T-cell (primary cell): ENCODE measurements at regions not wholly inside any gene's neighbourhood (a gene's known extent, or its start where the extent isn't known, plus 50 kb on each side); places are given as distances from the start of the nearest gene placed in this dataset.

Experiments used
- ATAC-seq, 4 experiments: fragments of 200-7000 bp in 3 of 4; fragments of 150-1000 bp in 1 of 4; cut with Tn5 transposase; replicated peaks in 1 of 4; 1 replicate in 3 of 4; 2 replicates in 1 of 4; pipeline ENCODE4 v1.10.0; 2021; ENCODE audit warnings: moderate library complexity in 3 of 4, mild to moderate bottlenecking in 2 of 4, moderate number of reproducible peaks in 1 of 4
- CTCF ChIA-PET, 2 donors: fragments of 300-600 bp; sonication (Branson Sonifier 250); formaldehyde crosslinking; loops; one replicate each; lab custom pipeline; 2022; ENCODE audit warnings: antibody characterized with exemption in 2 of 2; lab: Charles Lee
- POLR2A ChIA-PET, 2 donors: fragments of 300-600 bp; sonication (Branson Sonifier 250); formaldehyde crosslinking; loops; one replicate each; lab custom pipeline; 2022; ENCODE audit warnings: antibody characterized with exemption in 2 of 2; lab: Charles Lee
- DNase-seq, 35 experiments: peaks; one replicate each; pipeline versions ENCODE4 v3.0.0 to v3.0.0-alpha.2; 2013 to 2023
- H3K27ac ChIP-seq: one replicate; pipeline ENCODE4 v1.5.1; 2013; ENCODE audit warnings: low read length
- H3K27me3 ChIP-seq, 2 experiments: replicated peaks in 1 of 2; 1 replicate in 1 of 2; 2 replicates in 1 of 2; pipeline versions ENCODE4 v1.6.1 to v1.7.0; 2013; ENCODE audit warnings: low read length in 1 of 2, mixed read lengths in 1 of 2; ENCODE audit not compliant: control insufficient read depth in 2 of 2, insufficient read depth in 2 of 2; ENCODE audit errors: extremely low read depth in 1 of 2
- H3K36me3 ChIP-seq, 2 donors: 1 replicate in 1 of 2; 2 replicates in 1 of 2; pipeline versions ENCODE4 v1.6.1 to v1.7.0; 2013; ENCODE audit warnings: low read length in 1 of 2; ENCODE audit not compliant: control insufficient read depth in 2 of 2, insufficient read depth in 1 of 2; ENCODE audit errors: extremely low read depth in 1 of 2
- H3K4me1 ChIP-seq, 2 experiments: 1 replicate in 1 of 2; 2 replicates in 1 of 2; pipeline versions ENCODE4 v1.6.1 to v1.7.0; 2013; ENCODE audit warnings: low read length in 2 of 2, mixed read lengths in 1 of 2; ENCODE audit not compliant: insufficient read depth in 2 of 2, control insufficient read depth in 1 of 2; ENCODE audit errors: extremely low read depth in 1 of 2
- H3K4me3 ChIP-seq, 2 donors: 1 replicate in 1 of 2; 2 replicates in 1 of 2; pipeline versions ENCODE4 v1.5.1 to v1.7.0; 2013; ENCODE audit warnings: mild to moderate bottlenecking in 2 of 2, low read length in 1 of 2, moderate library complexity in 1 of 2; ENCODE audit not compliant: control insufficient read depth in 1 of 2; ENCODE audit errors: extremely low read depth in 1 of 2
- H3K9me3 ChIP-seq: 2 replicates; pipeline ENCODE4 v1.7.0; 2013
- H3K27ac Mint-ChIP-seq, 2 donors: one replicate each; pipeline ENCODE4 v1.8.0; 2020 to 2021; ENCODE audit warnings: mild to moderate bottlenecking in 2 of 2, mixed read lengths in 2 of 2
- H3K27me3 Mint-ChIP-seq, 2 donors: one replicate each; pipeline ENCODE4 v1.8.0; 2021 to 2022; ENCODE audit warnings: mixed read lengths in 2 of 2
- H3K36me3 Mint-ChIP-seq: one replicate; pipeline ENCODE4 v1.8.0; 2021; ENCODE audit warnings: mixed read lengths
- H3K4me1 Mint-ChIP-seq, 3 donors: one replicate each; pipeline ENCODE4 v1.8.0; 2020 to 2022; ENCODE audit warnings: mixed read lengths in 3 of 3, mild to moderate bottlenecking in 1 of 3
- H3K4me3 Mint-ChIP-seq, 3 donors: one replicate each; pipeline ENCODE4 v1.8.0; 2020 to 2022; ENCODE audit warnings: mild to moderate bottlenecking in 3 of 3, mixed read lengths in 3 of 3, moderate library complexity in 3 of 3
- H3K9me3 Mint-ChIP-seq, 3 donors: one replicate each; pipeline ENCODE4 v1.8.0; 2020 to 2022; ENCODE audit warnings: mixed read lengths in 3 of 3
- WGBS: methylation state at CpG from one replicate; pipeline ENCODE4 v1.1.5; 2013; ENCODE audit warnings: missing lambda C conversion rate; ENCODE audit not compliant: insufficient coverage; 5-methylcytosine and 5-hydroxymethylcytosine counted together

DNA sequence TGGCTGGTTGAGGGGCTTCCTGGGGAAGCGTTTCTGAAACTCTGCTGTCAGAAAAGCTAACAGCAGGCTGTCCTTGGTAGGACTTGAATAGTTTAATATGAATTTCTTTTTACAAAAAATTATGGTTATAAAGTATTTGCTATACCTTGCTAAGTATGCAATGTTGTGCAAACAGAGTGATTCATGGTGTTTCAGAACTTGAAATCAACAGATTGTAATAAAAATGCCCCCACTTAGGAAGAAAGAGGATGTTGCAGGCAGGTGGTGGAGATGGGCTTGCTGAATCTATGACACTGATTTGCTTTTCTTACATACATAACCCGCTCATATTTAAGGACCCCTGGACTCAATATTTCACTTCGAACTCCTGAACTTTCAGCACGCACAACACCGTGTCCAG is 211.6 kb downstream of the THBS2 start:
- H3K9me3 Mint-ChIP-seq = peaks cover 0 to 15% (median 7%) of the 10 kb centered on the region in 3 donors
- H3K4me1 ChIP-seq = no peaks in the 10 kb centered on the region
- ChIA-PET POLR2A (no interaction called here), CTCF (no interaction called here)
- ATAC-seq (no peak), DNase-seq (no peak)
- no peaks in the 10 kb centered on the region for H3K36me3 ChIP-seq
- no peak overlapping the region for H3K27ac Mint-ChIP-seq
- no peak overlapping the region for H3K4me3 ChIP-seq
- no peaks in the 10 kb centered on the region for H3K9me3 ChIP-seq
- peaks cover 0 to 4% of the 10 kb centered on the region in 2 donors for H3K27me3 Mint-ChIP-seq
- no CpG with 5 or more reads among the region's 5 CpGs for WGBS
- H3K4me1 Mint-ChIP-seq = no peaks in the 10 kb centered on the region
- no peaks in the 10 kb centered on the region for H3K36me3 Mint-ChIP-seq
- H3K4me3 Mint-ChIP-seq = no peak overlapping the region
- peaks cover 0 to 5% of the 10 kb centered on the region in 2 experiments for H3K27me3 ChIP-seq
- H3K27ac ChIP-seq = no peak overlapping the region

DNA sequence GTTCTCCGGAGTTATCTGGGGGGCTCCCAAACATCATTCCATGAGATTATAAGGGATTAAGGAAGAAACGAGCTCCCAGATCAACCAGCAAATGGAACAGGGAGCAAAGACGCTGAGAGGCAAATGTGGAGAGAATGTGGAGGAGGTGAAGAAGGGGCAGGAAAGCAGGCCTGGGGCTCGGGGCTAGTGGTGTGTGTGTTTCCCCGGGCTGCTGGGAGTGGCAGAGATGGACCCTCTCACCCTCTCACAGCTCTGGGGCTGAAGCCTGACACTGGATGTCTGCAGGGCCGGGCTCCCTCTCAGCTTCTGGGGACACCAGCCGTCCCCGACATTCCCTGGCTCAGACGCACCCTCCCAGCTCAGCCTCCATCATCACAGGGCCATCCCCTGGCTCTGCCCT is 212.6 kb downstream of the THBS2 start:
- H3K9me3 ChIP-seq = no peaks in the 10 kb centered on the region
- no peaks in the 10 kb centered on the region for H3K4me1 Mint-ChIP-seq
- H3K4me3 ChIP-seq = no peak overlapping the region
- peaks cover 0 to 15% (median 9%) of the 10 kb centered on the region in 3 donors for H3K9me3 Mint-ChIP-seq
- H3K4me1 ChIP-seq = no peaks in the 10 kb centered on the region
- H3K27ac Mint-ChIP-seq = no peak overlapping the region
- no peak for ATAC-seq
- no peaks in the 10 kb centered on the region for H3K36me3 Mint-ChIP-seq
- no peak for DNase-seq
- ChIA-PET CTCF (no interaction called here), POLR2A (no interaction called here)
- no peaks in the 10 kb centered on the region for H3K27me3 ChIP-seq
- H3K27me3 Mint-ChIP-seq = no peaks in the 10 kb centered on the region
- no peaks in the 10 kb centered on the region for H3K36me3 ChIP-seq
- H3K27ac ChIP-seq = no peak overlapping the region
- no peak overlapping the region for H3K4me3 Mint-ChIP-seq
- WGBS = 93% methylated on average over 5 of the region's 9 CpGs

DNA sequence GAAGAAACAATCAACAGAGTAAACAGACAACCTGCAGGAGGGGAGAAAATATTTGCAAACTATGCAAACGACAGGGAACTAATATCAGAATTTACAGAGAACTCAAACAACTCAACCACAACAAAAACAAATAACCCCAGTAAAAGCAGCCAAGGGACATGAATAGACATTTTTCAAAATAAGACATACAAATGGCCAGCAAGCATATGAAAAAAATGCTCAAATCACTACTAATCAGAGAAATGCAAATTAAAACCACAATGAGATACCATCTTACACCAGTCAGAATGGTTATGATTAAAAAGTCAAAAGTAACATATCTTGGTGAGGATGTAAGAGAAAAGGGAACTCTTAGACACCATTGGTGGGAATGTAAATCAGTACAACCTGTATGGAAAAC is 215.0 kb downstream of the THBS2 start:
- ATAC-seq (no peak), DNase-seq (no peak)
- Histone ChIP-seq H3K27ac (no peak overlapping the region), H3K4me1 (no peaks in the 10 kb centered on the region), H3K27me3 (no peaks in the 10 kb centered on the region), H3K9me3 (no peaks in the 10 kb centered on the region), H3K36me3 (no peaks in the 10 kb centered on the region), H3K4me3 (no peak overlapping the region)
- CTCF ChIA-PET = no interaction called here
- no peak overlapping the region for H3K4me3 Mint-ChIP-seq
- no peaks in the 10 kb centered on the region for H3K36me3 Mint-ChIP-seq
- no peak overlapping the region for H3K27ac Mint-ChIP-seq
- H3K9me3 Mint-ChIP-seq = peaks cover 0 to 15% (median 9%) of the 10 kb centered on the region in 3 donors
- H3K4me1 Mint-ChIP-seq = no peaks in the 10 kb centered on the region
- H3K27me3 Mint-ChIP-seq = no peaks in the 10 kb centered on the region
- POLR2A ChIA-PET = no interaction called here
- WGBS = 57% methylated on average over 1 of the region's 1 CpG

DNA sequence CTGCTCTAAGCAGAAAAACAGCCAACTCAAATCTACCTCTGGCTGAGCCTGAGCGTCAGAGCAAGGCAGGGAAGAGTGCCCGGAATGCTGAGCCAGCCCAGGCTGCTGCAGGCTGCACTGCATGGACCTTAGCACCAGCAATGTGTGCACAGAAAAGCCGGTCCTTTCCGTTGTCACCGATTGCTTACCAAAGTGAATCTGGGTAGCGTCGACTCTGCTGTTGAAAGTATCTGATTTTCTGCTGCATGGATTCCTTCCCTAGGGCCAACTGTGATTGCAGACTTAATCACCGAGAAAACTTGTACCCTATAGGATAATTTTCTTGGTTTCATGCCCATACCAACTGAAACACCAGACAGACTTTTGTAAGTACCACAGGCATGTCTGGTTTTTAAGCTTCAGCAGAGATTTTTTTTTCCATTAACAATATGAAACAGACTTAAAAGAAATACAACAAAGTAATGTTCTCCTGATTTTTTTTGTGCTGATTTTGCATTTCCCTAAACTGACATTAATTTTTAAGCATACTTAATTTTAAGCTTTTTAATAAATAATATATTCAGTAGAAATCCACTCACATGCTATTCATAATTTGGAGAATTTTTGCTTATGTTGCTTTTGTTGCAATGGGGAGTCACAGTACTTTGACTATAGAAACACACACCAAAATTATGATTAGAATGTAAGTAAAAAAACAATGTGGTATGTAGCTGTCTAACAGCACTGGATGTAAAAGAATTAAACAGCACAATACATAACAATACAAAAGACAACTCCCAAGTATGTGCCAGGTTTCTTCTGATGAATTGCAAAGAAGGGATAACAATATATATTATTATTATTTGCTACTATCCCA is 218.0 kb downstream of the THBS2 start:
- Mint-ChIP-seq H3K36me3 (no peaks in the 10 kb centered on the region), H3K4me3 (no peak overlapping the region), H3K4me1 (no peaks in the 10 kb centered on the region), H3K27ac (no peak overlapping the region), H3K9me3 (peaks cover 3 to 15% (median 9%) of the 10 kb centered on the region in 3 donors), H3K27me3 (peaks cover 5 to 7% of the 10 kb centered on the region in 2 donors)
- WGBS = 79% methylated on average over 7 of the region's 8 CpGs
- CTCF ChIA-PET = no interaction called here
- DNase-seq = no peak
- POLR2A ChIA-PET = no interaction called here
- Histone ChIP-seq H3K9me3 (no peaks in the 10 kb centered on the region), H3K4me1 (no peaks in the 10 kb centered on the region), H3K36me3 (no peaks in the 10 kb centered on the region), H3K4me3 (no peak overlapping the region), H3K27me3 (peaks cover 0 to 2% of the 10 kb centered on the region in 2 experiments), H3K27ac (no peak overlapping the region)
- no peak for ATAC-seq

DNA sequence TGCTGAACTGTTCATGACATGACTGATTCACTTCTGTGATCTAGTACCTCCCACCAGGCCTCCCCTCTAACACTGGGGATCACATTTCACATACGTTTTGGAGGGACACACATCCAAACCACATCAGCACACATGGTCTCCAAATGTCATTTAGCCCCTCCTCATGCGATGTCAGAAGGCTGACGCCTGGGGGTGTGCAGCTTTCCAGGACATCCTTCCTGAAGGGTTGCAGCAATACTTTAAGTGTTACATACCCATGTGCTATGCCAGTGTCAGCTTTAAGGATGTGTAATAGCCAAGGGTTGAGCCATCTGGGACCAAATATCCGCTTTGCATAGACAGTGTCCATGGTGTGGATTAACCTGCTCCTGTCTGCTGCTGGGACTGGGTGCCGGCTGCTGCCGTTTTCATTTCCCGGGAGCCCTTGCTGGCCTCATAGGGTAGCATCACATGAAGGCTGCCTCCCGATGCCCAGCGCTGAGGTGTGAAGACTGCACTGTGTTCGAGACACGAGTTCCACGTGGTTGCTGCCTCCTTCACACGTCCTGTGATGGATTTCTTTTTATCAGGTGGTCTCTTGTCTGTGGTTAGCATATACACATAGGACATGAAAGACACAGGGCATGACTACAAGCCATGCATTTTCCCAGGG is 219.0 kb downstream of the THBS2 start:
- ATAC-seq (no peak), DNase-seq (no peak)
- Mint-ChIP-seq H3K9me3 (peaks cover 3 to 15% (median 9%) of the 10 kb centered on the region in 3 donors), H3K27me3 (peaks cover 7% of the 10 kb centered on the region in 2 donors), H3K4me3 (no peak overlapping the region), H3K4me1 (no peaks in the 10 kb centered on the region), H3K36me3 (no peaks in the 10 kb centered on the region), H3K27ac (no peak overlapping the region)
- ChIA-PET POLR2A (no interaction called here), CTCF (no interaction called here)
- Histone ChIP-seq H3K27ac (no peak overlapping the region), H3K4me1 (no peaks in the 10 kb centered on the region), H3K36me3 (no peaks in the 10 kb centered on the region), H3K9me3 (no peaks in the 10 kb centered on the region), H3K4me3 (no peak overlapping the region), H3K27me3 (peaks cover 0 to 2% of the 10 kb centered on the region in 2 experiments)
- 83% methylated on average over 8 of the region's 13 CpGs for WGBS

DNA sequence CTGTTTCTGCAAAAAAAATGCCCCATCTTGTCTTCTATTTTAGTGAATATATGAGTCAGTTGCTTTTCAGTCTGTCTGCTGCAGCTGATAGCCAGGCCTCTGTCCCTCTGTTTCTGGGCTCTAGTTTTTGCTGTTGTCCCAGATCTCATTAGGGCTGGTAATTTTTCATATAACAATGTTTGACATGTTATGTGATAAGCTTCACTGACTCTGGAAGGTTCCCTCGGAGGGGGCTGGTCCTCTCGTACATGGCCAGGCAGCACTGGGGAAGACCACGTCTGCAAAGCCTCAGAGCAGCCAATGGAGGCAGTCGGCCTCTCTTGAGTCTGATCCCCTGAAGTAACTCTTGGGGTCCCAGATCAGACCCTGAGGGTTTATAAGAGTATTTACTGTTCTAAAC is 223.8 kb downstream of the THBS2 start:
- no peak for ATAC-seq
- WGBS = 62% methylated on average over 3 of the region's 4 CpGs

More for the DNA sequence above, 223.8 kb downstream of the THBS2 start:
- Mint-ChIP-seq H3K27me3 (peaks cover 7 to 12% of the 10 kb centered on the region in 2 donors), H3K4me3 (no peak overlapping the region), H3K27ac (no peak overlapping the region), H3K9me3 (peaks cover 0 to 6% (median 0%) of the 10 kb centered on the region in 3 donors), H3K36me3 (no peaks in the 10 kb centered on the region), H3K4me1 (no peaks in the 10 kb centered on the region)
- Histone ChIP-seq H3K36me3 (no peaks in the 10 kb centered on the region), H3K4me1 (no peaks in the 10 kb centered on the region), H3K27ac (no peak overlapping the region), H3K9me3 (no peaks in the 10 kb centered on the region), H3K4me3 (no peak overlapping the region), H3K27me3 (peaks cover 0 to 2% of the 10 kb centered on the region in 2 experiments)
- no peak for DNase-seq
- POLR2A ChIA-PET = interaction anchor here in 1 of 2 donors (0.6 kb wide), 1 partner anchor 95 kb away, joined by 3 read pairs; no protein-coding TSS in a partner anchor
- CTCF ChIA-PET = no interaction called here
